SK-N-SH (cell line): ENCODE measurements at regions not wholly inside any gene's neighbourhood (a gene's known extent, or its start where the extent isn't known, plus 50 kb on each side); places are given as distances from the start of the nearest gene placed in this dataset.

Experiments
- GATA2 ChIP-seq: sonication (generic); formaldehyde crosslinking; IDR thresholded peaks from 2 replicates; pipeline ENCODE4 v1.5.0; 2020; ENCODE audit warnings: mild to moderate bottlenecking, missing genetic modification reagents
- POLR2AphosphoS5 ChIP-seq: IDR thresholded peaks from 2 replicates; pipeline ENCODE4 v1.6.1; 2012; ENCODE audit warnings: low read depth, low read length
- RFX5 ChIP-seq: IDR thresholded peaks from 2 replicates; pipeline ENCODE4 v1.6.1; 2012; ENCODE audit warnings: mild to moderate bottlenecking, improper control_type of control experiment, low read length
- SIN3A ChIP-seq: IDR thresholded peaks from 2 replicates; pipeline ENCODE4 v1.6.1; 2012; ENCODE audit warnings: low read depth, mild to moderate bottlenecking, low read length, moderate library complexity, borderline replicate concordance
- SMC3 ChIP-seq: IDR thresholded peaks from 2 replicates; pipeline ENCODE4 v1.6.1; 2012; ENCODE audit warnings: low read depth, low read length, improper control_type of control experiment
- YY1 ChIP-seq: IDR thresholded peaks from 2 replicates; pipeline ENCODE4 v1.4.0; 2012; ENCODE audit warnings: low read depth, mild to moderate bottlenecking

- no peak for TF ChIP-seq SMC3
- no peak for TF ChIP-seq GATA2 (CRISPR knock-in tag)
- TF ChIP-seq SIN3A = no peak
- TF ChIP-seq POLR2AphosphoS5 = no peak
- TF ChIP-seq RFX5 = no peak
- TF ChIP-seq YY1 = no peak
Observed at GRCh38 chr12:84698576-84699333, 213.8 kb downstream of the SLC6A15 start.
